ENCODE measurements at regions not wholly inside any gene's neighbourhood (a gene's known extent, or its start where the extent isn't known, plus 50 kb on each side); places are given as distances from the start of the nearest gene placed in this dataset.

DNA sequence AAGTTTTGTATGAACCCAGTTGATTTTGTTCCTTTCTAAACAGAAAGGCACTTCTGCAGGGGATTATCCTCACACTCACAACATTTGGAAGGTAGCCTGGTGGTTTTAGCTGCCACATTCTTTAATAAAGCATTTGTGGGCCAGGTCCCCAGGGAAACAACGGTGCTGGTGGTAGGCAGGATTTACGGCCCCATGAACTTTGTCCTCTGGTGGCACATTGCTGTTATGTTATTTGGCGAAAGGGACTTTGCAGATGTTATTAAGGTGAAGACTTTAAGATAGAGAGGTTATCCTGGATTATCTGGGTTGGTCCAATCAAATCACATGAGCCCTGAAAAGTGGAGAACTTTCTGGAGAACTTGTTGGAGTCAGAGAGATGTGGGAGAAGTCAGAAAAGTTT, 86.3 kb upstream of the C9orf72 start:
- TF ChIP-seq, protein P1, sequence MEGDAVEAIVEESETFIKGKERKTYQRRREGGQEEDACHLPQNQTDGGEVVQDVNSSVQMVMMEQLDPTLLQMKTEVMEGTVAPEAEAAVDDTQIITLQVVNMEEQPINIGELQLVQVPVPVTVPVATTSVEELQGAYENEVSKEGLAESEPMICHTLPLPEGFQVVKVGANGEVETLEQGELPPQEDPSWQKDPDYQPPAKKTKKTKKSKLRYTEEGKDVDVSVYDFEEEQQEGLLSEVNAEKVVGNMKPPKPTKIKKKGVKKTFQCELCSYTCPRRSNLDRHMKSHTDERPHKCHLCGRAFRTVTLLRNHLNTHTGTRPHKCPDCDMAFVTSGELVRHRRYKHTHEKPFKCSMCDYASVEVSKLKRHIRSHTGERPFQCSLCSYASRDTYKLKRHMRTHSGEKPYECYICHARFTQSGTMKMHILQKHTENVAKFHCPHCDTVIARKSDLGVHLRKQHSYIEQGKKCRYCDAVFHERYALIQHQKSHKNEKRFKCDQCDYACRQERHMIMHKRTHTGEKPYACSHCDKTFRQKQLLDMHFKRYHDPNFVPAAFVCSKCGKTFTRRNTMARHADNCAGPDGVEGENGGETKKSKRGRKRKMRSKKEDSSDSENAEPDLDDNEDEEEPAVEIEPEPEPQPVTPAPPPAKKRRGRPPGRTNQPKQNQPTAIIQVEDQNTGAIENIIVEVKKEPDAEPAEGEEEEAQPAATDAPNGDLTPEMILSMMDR (IDR thresholded peaks at IDR 0.05) = no peak
- TF ChIP-seq POLR2A (IDR thresholded peaks at IDR 0.05) = no peak

Measured in right lobe of liver (tissue), 4 donors.